Fibroblast of pulmonary artery (primary cell): ENCODE measurements at regions not wholly inside any gene's neighbourhood (a gene's known extent, or its start where the extent isn't known, plus 50 kb on each side); places are given as distances from the start of the nearest gene placed in this dataset.
"Not testable (repeated sequence)": the region's sequence is repeated elsewhere in the genome, so short reads cannot be mapped to it uniquely, and the experiment has no call there.

ENCODE experiments used
- DNase-seq: peaks from one replicate; pipeline ENCODE4 v3.0.0-alpha.2; 2010; ENCODE audit warnings: low read depth
- H3K4me3 ChIP-seq: replicated peaks from 2 replicates; pipeline ENCODE4 v1.5.1; 2011; ENCODE audit warnings: low read depth, mild to moderate bottlenecking, control low read depth, low read length, moderate library complexity
- CTCF ChIP-seq: IDR thresholded peaks from 2 replicates; pipeline ENCODE4 v1.5.1; 2011; ENCODE audit warnings: mild to moderate bottlenecking, control low read depth, low read length, inconsistent platforms; ENCODE audit errors: missing control alignments

- TF ChIP-seq CTCF: no peak
- no peak for DNase-seq
- H3K4me3 ChIP-seq: no peak overlapping the region
Measured at GRCh38 chr6:130696806-130697205, 130.4 kb upstream of the SMLR1 start.

- no peak overlapping the region for H3K4me3 ChIP-seq
- peak; percentile 22 for DNase-seq
- TF ChIP-seq CTCF: no peak
Measured at GRCh38 chr6:130697271-130697994, 129.8 kb upstream of the SMLR1 start.

GRCh38 chr6:130697995-130698535, 129.1 kb upstream of the SMLR1 start:
- DNase-seq: peak; percentile 70
- H3K4me3 ChIP-seq: no peak overlapping the region
- TF ChIP-seq CTCF: peak; percentile 89

GRCh38 chr6:130699742-130700141, 127.5 kb upstream of the SMLR1 start:
- no peak for DNase-seq
- H3K4me3 ChIP-seq: no peak overlapping the region
- TF ChIP-seq CTCF: no peak

GRCh38 chr6:130700397-130700796, 126.8 kb upstream of the SMLR1 start:
- no peak for TF ChIP-seq CTCF
- H3K4me3 ChIP-seq: no peak overlapping the region
- DNase-seq: no peak

GRCh38 chr6:130708338-130708737, 118.9 kb upstream of the SMLR1 start:
- no peak for DNase-seq
- no peak overlapping the region for H3K4me3 ChIP-seq
- no peak for TF ChIP-seq CTCF

- DNase-seq, H3K4me3 ChIP-seq: not testable (repeated sequence)
Measured at GRCh38 chr6:130711641-130712040, 115.6 kb upstream of the SMLR1 start.
